Lower lobe of right lung (tissue), 2 donors: ENCODE measurements at regions not wholly inside any gene's neighbourhood (a gene's known extent, or its start where the extent isn't known, plus 50 kb on each side); places are given as distances from the start of the nearest gene placed in this dataset.
"Not testable (repeated sequence)": the region's sequence is repeated elsewhere in the genome, so short reads cannot be mapped to it uniquely, and the experiment has no call there.

Source experiments
- ATAC-seq, 2 donors: fragments of 200-7000 bp; cut with Tn5 transposase; one replicate each; pipeline ENCODE4 v1.9.1; 2020 to 2022; ENCODE audit warnings: mild to moderate bottlenecking in 2 of 2, moderate library complexity in 2 of 2
- DNase-seq: peaks from one replicate; pipeline ENCODE4 v3.0.0-alpha.2; 2020
- H3K27ac ChIP-seq: fragments of 200-600 bp; one replicate; pipeline ENCODE4 v1.8.0; 2022
- H3K27me3 ChIP-seq: fragments of 200-600 bp; one replicate; pipeline ENCODE4 v1.8.0; 2022; ENCODE audit warnings: low read depth
- H3K36me3 ChIP-seq: fragments of 200-600 bp; one replicate; pipeline ENCODE4 v1.8.0; 2022; ENCODE audit warnings: mild to moderate bottlenecking
- H3K4me1 ChIP-seq: fragments of 200-600 bp; one replicate; pipeline ENCODE4 v1.8.0; 2022
- H3K4me3 ChIP-seq: fragments of 200-600 bp; one replicate; pipeline ENCODE4 v1.8.0; 2022; ENCODE audit warnings: mild to moderate bottlenecking
- H3K9me3 ChIP-seq: fragments of 200-600 bp; one replicate; pipeline ENCODE4 v1.8.0; 2022
- intact Hi-C: fragments of 100-400 bp; cut with DNase I; formaldehyde crosslinking; loops from one replicate; pipeline ENCODE4 v1.11.0; 2022
- TF ChIP-seq, protein P1 (sequence below): fragments of 200-600 bp; IDR thresholded peaks from one replicate; pipeline ENCODE4 v1.8.0; 2022; ENCODE audit warnings: antibody characterized with exemption, mild to moderate bottlenecking
- donor health status: DM: no; HTN: yes; CAD: no; lungs with severe emphysema.

DNA sequence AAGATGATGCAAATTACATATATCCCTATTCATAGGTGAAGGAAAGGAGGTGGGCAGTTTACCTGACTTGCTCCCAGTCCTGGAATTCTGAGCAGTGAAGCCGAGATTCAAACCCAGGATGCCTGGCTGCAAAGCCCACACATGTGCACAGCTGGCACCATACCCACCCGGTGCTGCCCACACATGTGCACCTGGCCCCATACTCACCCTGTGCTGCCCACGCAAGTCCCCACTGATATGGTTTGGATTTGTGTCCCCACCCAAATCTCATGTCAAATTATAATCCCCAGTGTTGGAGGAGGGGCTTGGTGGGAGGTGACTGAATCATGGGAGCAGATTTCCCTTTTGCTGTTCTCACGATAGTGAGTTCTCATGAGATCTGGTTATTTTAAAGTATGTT lies 179.2 kb upstream of the C14orf180 start:
- H3K4me1 ChIP-seq = no peaks in the 10 kb centered on the region
- intact Hi-C loops = no loop called here
- ATAC-seq (no peak), DNase-seq (no peak)
- TF ChIP-seq, protein P1, sequence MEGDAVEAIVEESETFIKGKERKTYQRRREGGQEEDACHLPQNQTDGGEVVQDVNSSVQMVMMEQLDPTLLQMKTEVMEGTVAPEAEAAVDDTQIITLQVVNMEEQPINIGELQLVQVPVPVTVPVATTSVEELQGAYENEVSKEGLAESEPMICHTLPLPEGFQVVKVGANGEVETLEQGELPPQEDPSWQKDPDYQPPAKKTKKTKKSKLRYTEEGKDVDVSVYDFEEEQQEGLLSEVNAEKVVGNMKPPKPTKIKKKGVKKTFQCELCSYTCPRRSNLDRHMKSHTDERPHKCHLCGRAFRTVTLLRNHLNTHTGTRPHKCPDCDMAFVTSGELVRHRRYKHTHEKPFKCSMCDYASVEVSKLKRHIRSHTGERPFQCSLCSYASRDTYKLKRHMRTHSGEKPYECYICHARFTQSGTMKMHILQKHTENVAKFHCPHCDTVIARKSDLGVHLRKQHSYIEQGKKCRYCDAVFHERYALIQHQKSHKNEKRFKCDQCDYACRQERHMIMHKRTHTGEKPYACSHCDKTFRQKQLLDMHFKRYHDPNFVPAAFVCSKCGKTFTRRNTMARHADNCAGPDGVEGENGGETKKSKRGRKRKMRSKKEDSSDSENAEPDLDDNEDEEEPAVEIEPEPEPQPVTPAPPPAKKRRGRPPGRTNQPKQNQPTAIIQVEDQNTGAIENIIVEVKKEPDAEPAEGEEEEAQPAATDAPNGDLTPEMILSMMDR = no peak
- H3K27me3 ChIP-seq = no peaks in the 10 kb centered on the region
- H3K36me3 ChIP-seq = no peaks in the 10 kb centered on the region
- H3K27ac ChIP-seq = no peak overlapping the region
- no peak overlapping the region for H3K4me3 ChIP-seq
- peaks cover 14% of the 10 kb centered on the region for H3K9me3 ChIP-seq

GRCh38 chr14:104401785-104402184 lies 177.8 kb upstream of the C14orf180 start:
- Histone ChIP-seq H3K36me3 (no peaks in the 10 kb centered on the region), H3K4me3 (no peak overlapping the region), H3K27ac (no peak overlapping the region), H3K4me1 (no peaks in the 10 kb centered on the region), H3K9me3 (peaks cover 14% of the 10 kb centered on the region), H3K27me3 (no peaks in the 10 kb centered on the region)
- ATAC-seq (no peak), DNase-seq (no peak)
- TF ChIP-seq, protein P1 = no peak
- intact Hi-C loops = no loop called here

GRCh38 chr14:104402303-104402702 lies 177.3 kb upstream of the C14orf180 start:
- ATAC-seq, H3K27ac ChIP-seq, H3K4me3 ChIP-seq, H3K27me3 ChIP-seq, H3K36me3 ChIP-seq, DNase-seq, H3K4me1 ChIP-seq, intact Hi-C loops: not testable (repeated sequence)
- H3K9me3 ChIP-seq = peaks cover 14% of the 10 kb centered on the region

DNA sequence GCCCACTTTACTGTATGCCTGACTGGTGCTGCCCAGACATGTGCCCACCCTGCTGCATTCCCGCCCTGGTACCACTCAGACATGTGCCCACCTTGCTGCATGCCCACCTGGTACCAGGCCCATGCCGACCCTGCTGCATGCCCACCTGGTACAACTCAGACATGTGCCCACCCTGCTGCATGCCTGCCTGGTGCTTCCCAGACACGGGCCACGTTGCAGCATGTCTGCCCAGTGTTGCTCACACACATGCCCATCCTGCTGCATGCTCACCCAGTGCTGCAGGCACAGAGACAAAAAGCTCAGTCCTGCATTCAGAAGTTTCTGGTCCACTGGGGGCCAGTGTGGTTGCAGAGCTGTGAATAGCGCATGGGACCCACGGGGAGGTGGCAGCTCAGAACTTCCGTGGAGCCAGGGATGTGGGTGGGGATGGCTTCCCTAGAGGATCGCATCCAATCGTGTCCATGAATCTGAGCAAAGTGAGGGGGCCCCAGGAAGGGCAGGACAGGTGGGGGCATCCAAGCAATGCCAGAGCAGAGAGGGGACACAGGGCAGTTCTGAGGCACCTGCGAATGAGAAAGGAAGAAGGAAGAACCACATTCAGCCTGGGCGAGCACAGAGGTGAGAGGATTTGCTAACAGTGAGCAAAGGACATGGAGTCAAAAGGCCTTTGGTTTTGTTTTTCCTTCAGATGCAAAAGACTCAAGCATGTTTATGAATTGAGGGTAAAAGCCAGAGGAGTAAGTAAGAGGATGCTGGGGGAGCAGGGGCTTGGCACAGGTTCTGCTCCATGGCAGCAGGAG lies 175.9 kb upstream of the C14orf180 start:
- H3K27ac ChIP-seq = no peak overlapping the region
- TF ChIP-seq, protein P1 = no peak
- H3K4me3 ChIP-seq = no peak overlapping the region
- H3K4me1 ChIP-seq = no peaks in the 10 kb centered on the region
- H3K27me3 ChIP-seq = no peaks in the 10 kb centered on the region
- H3K9me3 ChIP-seq = peaks cover 4% of the 10 kb centered on the region
- H3K36me3 ChIP-seq = no peaks in the 10 kb centered on the region
- ATAC-seq = no peak
- intact Hi-C loops = no loop called here
- no peak for DNase-seq

DNA sequence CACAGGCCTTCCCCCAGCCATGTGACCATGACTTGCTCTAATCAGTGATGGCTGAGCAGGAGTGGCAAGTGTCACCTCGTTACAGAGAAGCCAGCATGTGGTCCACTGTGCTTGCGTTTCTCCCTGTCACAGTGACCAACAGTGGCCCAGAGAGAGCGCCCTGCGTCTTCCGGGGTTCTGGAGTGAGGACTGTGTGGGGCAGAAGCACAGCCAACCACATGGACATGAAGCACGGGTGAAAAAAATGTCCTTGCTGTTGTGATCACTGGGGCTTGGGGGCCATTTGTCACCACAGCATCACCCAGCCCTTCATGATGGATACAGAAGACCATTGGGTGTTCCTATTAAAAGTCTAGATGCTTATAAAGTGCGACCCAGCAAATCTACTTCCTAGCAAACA lies 174.6 kb upstream of the C14orf180 start:
- H3K9me3 ChIP-seq = peaks cover 14% of the 10 kb centered on the region
- H3K4me3 ChIP-seq = no peak overlapping the region
- DNase-seq = no peak
- no peaks in the 10 kb centered on the region for H3K4me1 ChIP-seq
- TF ChIP-seq, protein P1 = no peak
- no peaks in the 10 kb centered on the region for H3K27me3 ChIP-seq
- no peak for ATAC-seq
- no peak overlapping the region for H3K27ac ChIP-seq
- intact Hi-C loops = no loop called here
- H3K36me3 ChIP-seq = no peaks in the 10 kb centered on the region

- ATAC-seq (no peak), DNase-seq (no peak)
- Histone ChIP-seq H3K27me3 (no peaks in the 10 kb centered on the region), H3K9me3 (peaks cover 14% of the 10 kb centered on the region), H3K27ac (no peak overlapping the region), H3K4me1 (no peaks in the 10 kb centered on the region), H3K4me3 (no peak overlapping the region), H3K36me3 (no peaks in the 10 kb centered on the region)
- intact Hi-C loops = no loop called here
- TF ChIP-seq, protein P1 = no peak
Measured at GRCh38 chr14:104405360-104406226, 174.0 kb upstream of the C14orf180 start.
